IgD-negative memory B cell (primary cell): ENCODE measurements at regions not wholly inside any gene's neighbourhood (a gene's known extent, or its start where the extent isn't known, plus 50 kb on each side); places are given as distances from the start of the nearest gene placed in this dataset.
A peak's percentile ranks its signal among the peaks of the same experiment; 100 is the strongest.
"Not testable (repeated sequence)": the region's sequence is repeated elsewhere in the genome, so short reads cannot be mapped to it uniquely, and the experiment has no call there.

Experiments used
- H3K27ac Mint-ChIP-seq, 3 donors: one replicate each; pipeline ENCODE4 v1.8.0; 2020 to 2022; ENCODE audit warnings: mild to moderate bottlenecking in 3 of 3, mixed read lengths in 3 of 3, moderate library complexity in 1 of 3
- H3K27me3 Mint-ChIP-seq: one replicate; pipeline ENCODE4 v1.8.0; 2021; ENCODE audit warnings: mixed read lengths
- H3K36me3 Mint-ChIP-seq: one replicate; pipeline ENCODE4 v1.8.0; 2020; ENCODE audit warnings: mild to moderate bottlenecking, mixed read lengths
- H3K4me1 Mint-ChIP-seq, 3 donors: one replicate each; pipeline ENCODE4 v1.8.0; 2020 to 2022; ENCODE audit warnings: mixed read lengths in 3 of 3, mild to moderate bottlenecking in 1 of 3
- H3K4me3 Mint-ChIP-seq, 4 donors: one replicate each; pipeline ENCODE4 v1.8.0; 2020 to 2022; ENCODE audit warnings: mild to moderate bottlenecking in 4 of 4, mixed read lengths in 4 of 4, moderate library complexity in 3 of 4
- H3K9me3 Mint-ChIP-seq, 3 donors: one replicate each; pipeline ENCODE4 v1.8.0; 2020 to 2021; ENCODE audit warnings: mixed read lengths in 3 of 3, mild to moderate bottlenecking in 1 of 3

GRCh38 chr5:105899726-105900125, 1771.0 kb downstream of the EFNA5 start:
- H3K9me3 Mint-ChIP-seq, result peaks cover 0 to 9% (median 0%) of the 10 kb centered on the region in 3 donors
- no peaks in the 10 kb centered on the region for H3K27me3 Mint-ChIP-seq
- H3K4me3 Mint-ChIP-seq, result no peak overlapping the region
- H3K36me3 Mint-ChIP-seq, result no peaks in the 10 kb centered on the region
- H3K4me1 Mint-ChIP-seq, result no peaks in the 10 kb centered on the region
- H3K27ac Mint-ChIP-seq, result no peak overlapping the region

- peaks cover 0 to 6% (median 0%) of the 10 kb centered on the region in 3 donors for H3K9me3 Mint-ChIP-seq
- H3K4me1 Mint-ChIP-seq, result no peaks in the 10 kb centered on the region
- no peaks in the 10 kb centered on the region for H3K27me3 Mint-ChIP-seq
- H3K4me3 Mint-ChIP-seq, result no peak overlapping the region
- no peak overlapping the region for H3K27ac Mint-ChIP-seq
- no peaks in the 10 kb centered on the region for H3K36me3 Mint-ChIP-seq
Measured at GRCh38 chr5:105898183-105898582, 1772.6 kb downstream of the EFNA5 start.

GRCh38 chr5:105885266-105885665, 1785.5 kb downstream of the EFNA5 start:
- no peak overlapping the region for H3K4me3 Mint-ChIP-seq
- no peaks in the 10 kb centered on the region for H3K4me1 Mint-ChIP-seq
- H3K9me3 Mint-ChIP-seq, result peaks cover 0 to 6% (median 3%) of the 10 kb centered on the region in 3 donors
- H3K36me3 Mint-ChIP-seq, result no peaks in the 10 kb centered on the region
- no peak overlapping the region for H3K27ac Mint-ChIP-seq
- no peaks in the 10 kb centered on the region for H3K27me3 Mint-ChIP-seq

- H3K9me3 Mint-ChIP-seq, result peaks cover 2 to 7% (median 3%) of the 10 kb centered on the region in 3 donors
- no peak overlapping the region for H3K27ac Mint-ChIP-seq
- H3K4me1 Mint-ChIP-seq, result no peaks in the 10 kb centered on the region
- no peaks in the 10 kb centered on the region for H3K36me3 Mint-ChIP-seq
- no peaks in the 10 kb centered on the region for H3K27me3 Mint-ChIP-seq
- no peak overlapping the region for H3K4me3 Mint-ChIP-seq
Measured at GRCh38 chr5:105882956-105883481, 1787.7 kb downstream of the EFNA5 start.

GRCh38 chr5:105878402-105878801, 1792.3 kb downstream of the EFNA5 start:
- Mint-ChIP-seq H3K36me3 (no peaks in the 10 kb centered on the region), H3K27me3 (no peaks in the 10 kb centered on the region), H3K9me3 (peaks cover 2 to 17% (median 4%) of the 10 kb centered on the region in 3 donors), H3K4me1 (no peaks in the 10 kb centered on the region), H3K4me3 (no peak overlapping the region), H3K27ac (no peak overlapping the region)

- H3K9me3 Mint-ChIP-seq, result peaks cover 2 to 21% (median 6%) of the 10 kb centered on the region in 3 donors
- no peaks in the 10 kb centered on the region for H3K4me1 Mint-ChIP-seq
- H3K36me3 Mint-ChIP-seq, result no peaks in the 10 kb centered on the region
- no peak overlapping the region for H3K4me3 Mint-ChIP-seq
- no peak overlapping the region for H3K27ac Mint-ChIP-seq
- no peaks in the 10 kb centered on the region for H3K27me3 Mint-ChIP-seq
Measured at GRCh38 chr5:105877592-105877991, 1793.1 kb downstream of the EFNA5 start.

GRCh38 chr5:105874316-105874715, 1796.4 kb downstream of the EFNA5 start:
- Mint-ChIP-seq H3K4me3 (no peak overlapping the region), H3K9me3 (peaks cover 2 to 18% (median 4%) of the 10 kb centered on the region in 3 donors), H3K36me3 (no peaks in the 10 kb centered on the region), H3K27ac (no peak overlapping the region), H3K4me1 (no peaks in the 10 kb centered on the region), H3K27me3 (no peaks in the 10 kb centered on the region)

- Mint-ChIP-seq H3K27ac (no peak overlapping the region), H3K27me3 (no peaks in the 10 kb centered on the region), H3K4me3 (no peak overlapping the region), H3K9me3 (peaks cover 2 to 18% (median 4%) of the 10 kb centered on the region in 3 donors), H3K4me1 (no peaks in the 10 kb centered on the region), H3K36me3 (no peaks in the 10 kb centered on the region)
Measured at GRCh38 chr5:105872569-105873270, 1798.0 kb downstream of the EFNA5 start.

- H3K4me1 Mint-ChIP-seq, result no peaks in the 10 kb centered on the region
- H3K27me3 Mint-ChIP-seq, result no peaks in the 10 kb centered on the region
- peaks cover 4 to 18% (median 4%) of the 10 kb centered on the region in 3 donors for H3K9me3 Mint-ChIP-seq
- H3K4me3 Mint-ChIP-seq, result no peak overlapping the region
- no peak overlapping the region for H3K27ac Mint-ChIP-seq
- H3K36me3 Mint-ChIP-seq, result no peaks in the 10 kb centered on the region
Measured at GRCh38 chr5:105868038-105868780, 1802.5 kb downstream of the EFNA5 start.

GRCh38 chr5:105865834-105866233, 1804.9 kb downstream of the EFNA5 start:
- H3K9me3 Mint-ChIP-seq, result peaks cover 4 to 17% (median 5%) of the 10 kb centered on the region in 3 donors
- H3K4me1 Mint-ChIP-seq, result no peaks in the 10 kb centered on the region
- no peak overlapping the region for H3K4me3 Mint-ChIP-seq
- H3K27ac Mint-ChIP-seq, result no peak overlapping the region
- no peaks in the 10 kb centered on the region for H3K36me3 Mint-ChIP-seq
- H3K27me3 Mint-ChIP-seq, result no peaks in the 10 kb centered on the region

GRCh38 chr5:105859350-105859749, 1811.4 kb downstream of the EFNA5 start:
- H3K9me3 Mint-ChIP-seq, result peaks cover 3 to 12% (median 9%) of the 10 kb centered on the region in 3 donors
- H3K27ac Mint-ChIP-seq, H3K4me3 Mint-ChIP-seq, H3K4me1 Mint-ChIP-seq, H3K27me3 Mint-ChIP-seq, H3K36me3 Mint-ChIP-seq: not testable (repeated sequence)

GRCh38 chr5:105849701-105850100, 1821.0 kb downstream of the EFNA5 start:
- Mint-ChIP-seq H3K27ac (no peak overlapping the region), H3K27me3 (no peaks in the 10 kb centered on the region), H3K9me3 (peaks cover 2 to 3% (median 2%) of the 10 kb centered on the region in 3 donors), H3K36me3 (peaks cover 1% of the 10 kb centered on the region), H3K4me3 (no peak overlapping the region), H3K4me1 (no peaks in the 10 kb centered on the region)

- peak overlapping the region in 1 of 4 donors; percentile 28 for H3K4me3 Mint-ChIP-seq
- H3K9me3 Mint-ChIP-seq, result peaks cover 0 to 25% (median 10%) of the 10 kb centered on the region in 3 donors
- no peaks in the 10 kb centered on the region for H3K27me3 Mint-ChIP-seq
Measured at GRCh38 chr5:105840800-105841199, 1829.9 kb downstream of the EFNA5 start.

GRCh38 chr5:105836887-105837286, 1833.8 kb downstream of the EFNA5 start:
- no peak overlapping the region for H3K4me3 Mint-ChIP-seq
- H3K9me3 Mint-ChIP-seq, result peaks cover 0 to 21% (median 7%) of the 10 kb centered on the region in 3 donors
- no peaks in the 10 kb centered on the region for H3K4me1 Mint-ChIP-seq
- no peak overlapping the region for H3K27ac Mint-ChIP-seq
- H3K27me3 Mint-ChIP-seq, result no peaks in the 10 kb centered on the region
- H3K36me3 Mint-ChIP-seq, result no peaks in the 10 kb centered on the region

More at GRCh38 chr5:105840800-105841199, 1829.9 kb downstream of the EFNA5 start:
- Mint-ChIP-seq H3K36me3 (no peaks in the 10 kb centered on the region), H3K27ac (no peak overlapping the region), H3K4me1 (no peaks in the 10 kb centered on the region)

- Mint-ChIP-seq H3K27ac (no peak overlapping the region), H3K27me3 (no peaks in the 10 kb centered on the region), H3K4me1 (no peaks in the 10 kb centered on the region), H3K9me3 (peaks cover 3 to 21% (median 7%) of the 10 kb centered on the region in 3 donors), H3K36me3 (no peaks in the 10 kb centered on the region), H3K4me3 (no peak overlapping the region)
Measured at GRCh38 chr5:105836268-105836667, 1834.5 kb downstream of the EFNA5 start.
